Left cardiac atrium (tissue), 4 donors: ENCODE measurements at regions not wholly inside any gene's neighbourhood (a gene's known extent, or its start where the extent isn't known, plus 50 kb on each side); places are given as distances from the start of the nearest gene placed in this dataset.
"Not testable (repeated sequence)": the region's sequence is repeated elsewhere in the genome, so short reads cannot be mapped to it uniquely, and the experiment has no call there.

Source experiments
- ATAC-seq, 2 donors: fragments of 200-7000 bp; cut with Tn5 transposase; one replicate each; pipeline ENCODE4 v1.9.1; 2020; ENCODE audit warnings: mild to moderate bottlenecking in 2 of 2, moderate library complexity in 2 of 2
- DNase-seq: peaks from one replicate; pipeline ENCODE4 v3.0.0-alpha.2; 2020
- intact Hi-C, 2 donors: fragments of 100-400 bp; cut with DNase I; formaldehyde crosslinking; loops; one replicate each; pipeline versions ENCODE4 v1.14.1 to v1.15.1; 2022 to 2023
- donor health status: DM: no; HTN: yes; CAD: no.
- donor health status: DM: no; HTN: yes; CAD: no; lungs with severe emphysema.
- donor health status: DM: yes; HTN: yes; CAD: no.
- donor health status: Dilated cardiomyopathy.

- DNase-seq (no peak), ATAC-seq (no peak)
- intact Hi-C loops, result no loop called here
Observed at GRCh38 chr2:240260664-240261063, 120.2 kb upstream of the OTOS start.

GRCh38 chr2:240262578-240262977 is 122.1 kb upstream of the OTOS start:
- intact Hi-C loops, DNase-seq, ATAC-seq: not testable (repeated sequence)

- intact Hi-C loops, result no loop called here
- ATAC-seq (no peak), DNase-seq (no peak)
Observed at GRCh38 chr2:240269380-240269779, 128.9 kb upstream of the OTOS start.

- intact Hi-C loops, result no loop called here
- no peak for ATAC-seq
- no peak for DNase-seq
Observed at GRCh38 chr2:240269886-240270285, 129.4 kb upstream of the OTOS start.

- ATAC-seq (no peak), DNase-seq (no peak)
- intact Hi-C loops, result no loop called here
Observed at GRCh38 chr2:240271716-240272341, 131.4 kb upstream of the OTOS start.

GRCh38 chr2:240275386-240275785 is 134.9 kb upstream of the OTOS start:
- DNase-seq, result no peak
- intact Hi-C loops, result no loop called here
- ATAC-seq, result no peak

GRCh38 chr2:240277073-240277806 is 136.8 kb upstream of the OTOS start:
- DNase-seq (no peak), ATAC-seq (peak in 1 of 2 donors; percentile 80)
- intact Hi-C loops, result no loop called here

GRCh38 chr2:240277807-240278522 is 137.5 kb upstream of the OTOS start:
- ATAC-seq, result peak in 1 of 2 donors; percentile 11
- DNase-seq, result no peak
- intact Hi-C loops, result no loop called here

GRCh38 chr2:240278661-240279060 is 138.2 kb upstream of the OTOS start:
- ATAC-seq, result peak in 1 of 2 donors; percentile 84
- DNase-seq, result no peak
- intact Hi-C loops, result no loop called here

- intact Hi-C loops, result no loop called here
- ATAC-seq (no peak), DNase-seq (no peak)
Observed at GRCh38 chr2:240280621-240281020, 140.2 kb upstream of the OTOS start.

- DNase-seq (no peak), ATAC-seq (no peak)
- intact Hi-C loops, result no loop called here
Observed at GRCh38 chr2:240284503-240285259, 144.2 kb upstream of the OTOS start.

GRCh38 chr2:240285725-240286124 is 145.3 kb upstream of the OTOS start:
- intact Hi-C loops, result no loop called here
- ATAC-seq (no peak), DNase-seq (no peak)

- ATAC-seq, result peak in 1 of 2 donors; percentile 24
- intact Hi-C loops, result no loop called here
- DNase-seq, result no peak
Observed at GRCh38 chr2:240286596-240286995, 146.1 kb upstream of the OTOS start.

- DNase-seq, result no peak
- intact Hi-C loops, result no loop called here
- peak; percentile 74 to 75 for ATAC-seq
Observed at GRCh38 chr2:240287011-240287410, 146.6 kb upstream of the OTOS start.

- intact Hi-C loops, result no loop called here
- no peak for DNase-seq
- peak; percentile 35 to 46 for ATAC-seq
Observed at GRCh38 chr2:240287496-240288086, 147.1 kb upstream of the OTOS start.

- ATAC-seq, result no peak
- no peak for DNase-seq
- intact Hi-C loops, result no loop called here
Observed at GRCh38 chr2:240288087-240288521, 147.4 kb upstream of the GPC1 start.

- no peak for DNase-seq
Observed at GRCh38 chr2:240289701-240290431, 145.6 kb upstream of the GPC1 start.

More at GRCh38 chr2:240289701-240290431, 145.6 kb upstream of the GPC1 start:
- intact Hi-C loops, result loop anchor here in 1 of 2 donors (5.0 kb wide), 1 partner anchor 53 kb away; no protein-coding TSS in a partner anchor
- ATAC-seq, result no peak
